ENCODE measurements at regions not wholly inside any gene's neighbourhood (a gene's known extent, or its start where the extent isn't known, plus 50 kb on each side); places are given as distances from the start of the nearest gene placed in this dataset.

GRCh38 chr9:129442803-129443511 lies 177.9 kb downstream of the C9orf50 start:
- intact Hi-C loops (cut with micrococcal nuclease; ENCODE audit: unreplicated experiment): no loop called here
- Histone ChIP-seq H3K9me2 (ENCODE audit: insufficient read depth) (no peaks in the 10 kb centered on the region), H3K9me3 (ENCODE audit: insufficient read depth, low read depth) (no peaks in the 10 kb centered on the region), H2AFZ (no peak overlapping the region), H3K79me2 (ENCODE audit: low read depth) (no peaks in the 10 kb centered on the region), H3K4me3 (no peak overlapping the region), H3F3A (ENCODE audit: insufficient read depth, low read depth) (no peaks in the 10 kb centered on the region), H3K27me3 (ENCODE audit: insufficient read depth, low read depth) (peaks cover 7% of the 10 kb centered on the region; the same call in 1 of the 2 replicates), H3K4me1 (replicated peaks; ENCODE audit: insufficient read depth) (no peaks in the 10 kb centered on the region), H3K36me3 (ENCODE audit: low read depth) (no peaks in the 10 kb centered on the region), H3K4me2 (no peak overlapping the region), H4K20me1 (ENCODE audit: insufficient read depth) (no peaks in the 10 kb centered on the region), H3K27ac (no peak overlapping the region)
- TF ChIP-seq CTCF (conservative IDR thresholded peaks at IDR 0.05) (no peak), EZH2 (IDR thresholded peaks at IDR 0.05; ENCODE audit: low read depth) (no peak)
- no peak for DNase-seq
- CTCF ChIA-PET: interaction anchor here (0.6 kb wide), 2 partner anchors 19 to 83 kb away, joined by 4 to 5 read pairs; no protein-coding TSS in a partner anchor
- POLR2A ChIA-PET (ENCODE audit: unreplicated experiment): interaction anchor here (0.6 to 0.9 kb wide), 3 partner anchors 22 to 362 kb away, joined by 4 to 15 read pairs (median 8); partner anchors contain the start of gene DOLPP1
- no TSS peak for BruUV-seq (replicated peaks)

GRCh38 chr9:129441852-129442251 lies 179.0 kb downstream of the C9orf50 start:
- DNase-seq: no peak
- no peak overlapping the region for H3K4me3 ChIP-seq
- H3F3A ChIP-seq (ENCODE audit: insufficient read depth, low read depth): no peaks in the 10 kb centered on the region
- no peaks in the 10 kb centered on the region for H3K9me3 ChIP-seq (ENCODE audit: insufficient read depth, low read depth)
- no peak overlapping the region for H3K27ac ChIP-seq
- BruUV-seq (replicated peaks): no TSS peak
- TF ChIP-seq CTCF (conservative IDR thresholded peaks at IDR 0.05) (no peak), EZH2 (IDR thresholded peaks at IDR 0.05; ENCODE audit: low read depth) (no peak)
- H3K36me3 ChIP-seq (ENCODE audit: low read depth): no peaks in the 10 kb centered on the region
- no peaks in the 10 kb centered on the region for H3K4me1 ChIP-seq (replicated peaks; ENCODE audit: insufficient read depth)
- no peaks in the 10 kb centered on the region for H3K79me2 ChIP-seq (ENCODE audit: low read depth)
- POLR2A ChIA-PET (ENCODE audit: unreplicated experiment): interaction anchor here (0.6 to 0.9 kb wide), 2 partner anchors 108 to 167 kb away, joined by 6 to 17 read pairs; no protein-coding TSS in a partner anchor
- no peak overlapping the region for H2AFZ ChIP-seq
- no peaks in the 10 kb centered on the region for H4K20me1 ChIP-seq (ENCODE audit: insufficient read depth)
- CTCF ChIA-PET: interaction anchor here (0.7 kb wide), 1 partner anchor 23 kb away, joined by 13 read pairs; no protein-coding TSS in a partner anchor
- intact Hi-C loops (cut with micrococcal nuclease; ENCODE audit: unreplicated experiment): no loop called here
- no peaks in the 10 kb centered on the region for H3K9me2 ChIP-seq (ENCODE audit: insufficient read depth)
- H3K4me2 ChIP-seq: no peak overlapping the region
- peaks cover 18% of the 10 kb centered on the region for H3K27me3 ChIP-seq (ENCODE audit: insufficient read depth, low read depth)

GRCh38 chr9:129440435-129441186 lies 180.3 kb downstream of the C9orf50 start:
- Histone ChIP-seq H3K4me1 (replicated peaks; ENCODE audit: insufficient read depth) (no peaks in the 10 kb centered on the region), H3K36me3 (ENCODE audit: low read depth) (no peaks in the 10 kb centered on the region), H2AFZ (no peak overlapping the region), H3F3A (ENCODE audit: insufficient read depth, low read depth) (0 out of 2 replicates have a peak, but pooled peaks cover 1% of the 10 kb centered on the region), H4K20me1 (ENCODE audit: insufficient read depth) (no peaks in the 10 kb centered on the region), H3K9me2 (ENCODE audit: insufficient read depth) (no peaks in the 10 kb centered on the region), H3K9me3 (ENCODE audit: insufficient read depth, low read depth) (no peaks in the 10 kb centered on the region), H3K79me2 (ENCODE audit: low read depth) (no peaks in the 10 kb centered on the region), H3K4me2 (no peak overlapping the region), H3K27ac (no peak overlapping the region), H3K27me3 (ENCODE audit: insufficient read depth, low read depth) (peaks cover 21% of the 10 kb centered on the region), H3K4me3 (no peak overlapping the region)
- intact Hi-C loops (cut with micrococcal nuclease; ENCODE audit: unreplicated experiment): no loop called here
- no peak for DNase-seq
- ChIA-PET CTCF (no interaction called here), POLR2A (ENCODE audit: unreplicated experiment) (no interaction called here)
- TF ChIP-seq EZH2 (IDR thresholded peaks at IDR 0.05; ENCODE audit: low read depth): no peak
- TF ChIP-seq CTCF (conservative IDR thresholded peaks at IDR 0.05): no peak
- no TSS peak for BruUV-seq (replicated peaks)
